Skin of body (tissue), 1 donor: ENCODE measurements at regions not wholly inside any gene's neighbourhood (a gene's known extent, or its start where the extent isn't known, plus 50 kb on each side); places are given as distances from the start of the nearest gene placed in this dataset.
A peak's percentile ranks its signal among the peaks of the same experiment; 100 is the strongest.
"Not testable (repeated sequence)": the region's sequence is repeated elsewhere in the genome, so short reads cannot be mapped to it uniquely, and the experiment has no call there.

Experiments used
- DNase-seq: peaks from one replicate; lab custom pipeline; 2025; lab: John Stamatoyannopoulos, UW

DNA sequence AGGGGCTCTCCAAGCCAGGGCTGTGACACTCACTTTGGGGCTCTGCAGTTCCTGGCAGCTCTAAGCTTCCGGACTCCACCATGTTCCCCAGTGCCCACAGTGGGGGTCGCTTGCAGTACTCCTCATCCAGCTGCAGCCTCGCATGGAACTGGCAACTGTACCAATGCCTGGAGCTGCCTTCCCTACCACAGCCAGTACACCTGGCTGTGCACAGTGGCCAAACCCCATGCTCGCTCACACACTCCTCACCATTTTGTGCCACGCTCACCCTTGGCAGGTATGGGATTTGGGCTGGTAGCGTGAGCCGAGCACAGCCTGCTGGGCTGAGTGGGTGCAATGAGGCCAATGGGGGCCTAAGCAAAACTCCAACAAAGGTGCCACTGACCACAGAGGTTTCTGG lies 1369.9 kb downstream of the KCNT2 start:
- no peak for DNase-seq

DNA sequence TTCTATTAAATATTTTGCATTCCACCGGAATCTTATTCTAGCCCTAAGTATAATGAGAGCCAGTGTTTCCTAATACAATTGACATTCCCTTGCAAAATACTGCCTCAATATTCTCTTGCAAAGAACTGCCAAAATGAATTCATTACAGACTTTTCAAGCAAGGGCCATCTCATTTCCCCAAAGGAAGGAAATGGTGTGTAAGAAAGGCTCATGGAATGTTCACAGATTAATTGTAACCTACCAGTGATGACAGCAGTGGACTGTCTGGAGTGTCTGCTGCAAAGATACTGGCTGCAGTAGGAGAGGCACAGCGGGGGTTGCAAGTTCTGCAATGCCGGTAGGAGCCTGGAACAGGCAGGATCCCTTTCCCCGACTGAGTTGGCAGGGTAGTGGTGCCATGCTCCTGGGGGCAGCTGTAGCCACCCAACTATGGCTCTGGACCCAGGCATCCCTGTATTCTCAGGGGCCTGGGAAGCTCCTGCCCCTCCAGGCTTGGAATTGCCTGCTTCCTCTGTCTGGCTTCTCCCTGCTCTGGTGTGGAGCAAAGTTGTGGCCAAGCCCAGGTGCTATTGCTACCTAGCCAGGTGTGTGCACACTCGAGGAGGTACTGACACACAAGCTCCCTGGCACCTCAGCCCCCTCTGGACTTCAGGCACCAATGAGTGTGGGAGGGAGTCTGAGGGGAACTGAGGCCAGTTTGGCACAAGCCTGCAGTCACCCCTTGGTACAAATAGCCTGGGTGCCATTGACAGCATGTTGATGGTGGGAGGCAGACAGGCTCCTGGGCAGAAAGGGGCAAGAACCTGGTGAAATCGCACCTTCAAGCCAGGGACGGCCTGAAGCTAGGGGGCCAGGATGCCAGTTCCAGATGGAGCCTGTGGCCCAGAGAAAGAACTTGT lies 1371.0 kb downstream of the KCNT2 start:
- DNase-seq, result peak; percentile 45

DNA sequence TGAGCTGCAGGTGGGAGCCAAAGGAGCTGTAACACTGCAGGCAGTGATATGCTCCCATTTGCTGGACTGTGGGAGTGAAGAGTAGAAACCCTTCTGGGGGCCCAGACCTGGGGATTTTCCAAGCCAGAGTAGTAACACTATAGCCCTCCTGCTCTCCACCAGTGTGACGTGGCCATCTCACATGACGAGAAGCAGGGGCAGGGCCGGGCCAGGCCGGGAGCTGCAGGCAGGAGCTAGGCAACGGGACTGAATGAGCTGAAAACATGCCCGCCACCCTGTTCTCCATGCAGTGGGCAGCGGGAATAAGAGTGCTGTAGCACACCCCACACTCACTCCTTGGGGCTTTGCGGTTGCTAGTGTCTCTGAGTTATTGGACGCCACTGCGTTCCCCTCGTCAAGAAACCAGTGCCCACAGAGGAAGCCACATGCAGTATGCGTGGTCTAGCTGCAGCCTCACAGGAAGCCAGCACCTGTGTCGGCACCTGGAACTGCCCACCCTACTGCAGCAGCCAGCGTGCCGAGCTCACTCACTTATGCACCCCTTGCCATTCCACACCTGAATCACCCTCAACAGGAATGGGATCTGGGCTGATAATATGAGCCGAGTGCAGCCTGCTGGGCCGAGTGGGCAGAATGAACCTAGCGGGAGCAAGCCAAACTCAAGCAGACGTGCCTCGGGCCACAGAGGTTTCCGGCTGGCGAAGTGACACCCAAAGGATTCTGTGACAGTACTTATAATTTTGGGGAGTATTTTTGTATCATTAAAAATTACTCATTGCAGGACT lies 1389.6 kb downstream of the KCNT2 start:
- DNase-seq, result no peak

DNA sequence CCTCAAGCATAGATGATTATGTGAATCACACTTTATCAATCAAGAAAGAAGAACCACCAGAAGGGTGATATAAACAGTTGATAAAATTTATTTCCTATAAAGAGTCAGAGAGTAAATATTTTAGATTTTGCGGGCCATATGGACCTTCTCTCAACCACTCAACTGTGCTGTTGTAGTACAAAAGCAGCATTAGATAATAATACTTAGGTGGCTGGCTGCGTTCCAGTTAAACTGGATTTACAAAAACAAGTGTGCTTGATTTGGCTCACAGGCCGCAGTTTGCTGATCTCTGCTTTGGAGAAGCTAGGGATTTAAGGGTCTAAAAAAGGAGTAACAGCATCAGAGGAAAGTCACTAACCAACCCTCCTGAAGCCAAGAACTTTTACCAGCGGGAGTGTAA lies 1406.0 kb downstream of the KCNT2 start:
- no peak for DNase-seq

DNA sequence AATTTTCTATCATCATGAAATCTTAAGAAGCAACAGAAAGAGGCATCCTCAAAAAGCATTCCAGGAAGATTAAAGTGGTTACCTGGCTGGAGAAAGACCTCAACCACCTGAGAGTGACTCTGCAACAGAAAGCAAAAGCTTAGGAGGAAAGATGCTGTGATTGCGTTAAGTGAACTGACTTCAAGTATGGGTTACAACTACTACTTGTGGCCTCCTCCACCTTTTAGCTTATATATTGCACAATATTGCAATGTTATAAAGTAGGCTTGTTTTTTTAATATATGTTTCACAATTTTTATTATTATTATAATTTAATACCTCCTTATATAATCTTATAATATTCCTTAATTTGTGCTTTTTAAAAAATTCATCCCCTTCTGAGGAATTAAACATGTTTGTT lies 1407.5 kb downstream of the KCNT2 start:
- DNase-seq, result no peak

DNA sequence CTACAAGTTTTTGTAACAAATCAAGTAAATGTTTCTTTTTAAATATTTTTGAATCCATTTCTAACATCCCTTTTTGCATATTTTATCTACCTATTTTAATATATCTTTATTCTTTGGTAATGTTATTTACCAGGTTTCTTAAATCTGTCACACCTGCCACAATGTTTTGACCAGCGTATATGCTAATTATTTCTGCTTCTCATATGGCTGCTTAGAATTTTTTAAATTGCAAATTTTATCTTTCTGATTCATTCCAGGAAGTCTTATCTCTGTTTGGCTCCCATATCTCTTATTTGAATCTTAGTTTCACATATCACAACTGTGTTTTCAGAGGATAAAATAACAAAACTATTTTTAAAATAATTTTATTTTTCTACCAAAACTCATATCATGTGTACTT lies 1411.1 kb downstream of the KCNT2 start:
- no peak for DNase-seq

DNA sequence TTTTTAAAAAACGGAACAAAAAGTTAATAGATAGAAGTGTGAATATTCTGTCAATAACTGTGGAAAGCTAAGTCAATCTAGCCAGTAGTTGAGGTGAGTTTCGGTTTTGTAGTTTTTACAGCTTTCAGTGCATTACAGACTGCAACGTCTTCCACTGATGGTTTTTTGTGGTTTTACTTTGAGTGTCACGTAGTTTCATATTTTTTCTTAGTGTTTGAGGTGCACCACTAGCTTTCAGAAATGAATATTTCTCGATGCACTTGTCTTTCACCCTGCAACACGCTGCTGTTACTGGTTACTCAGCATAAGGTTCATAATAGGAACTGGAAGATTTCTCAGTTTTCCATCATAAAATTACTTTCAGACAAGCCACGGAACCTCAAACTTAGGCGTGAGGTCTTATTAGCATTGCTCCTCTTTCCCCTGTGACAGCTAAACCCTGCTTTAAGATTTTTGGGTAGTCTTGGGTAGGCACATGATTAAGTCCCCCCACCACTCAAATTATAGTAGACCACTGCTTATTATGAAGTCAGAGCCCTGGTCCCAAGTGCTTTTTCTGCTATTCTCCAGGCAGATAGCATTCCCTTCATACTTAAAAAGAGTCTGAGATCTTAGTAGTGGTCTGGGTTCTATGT lies 1412.7 kb downstream of the KCNT2 start:
- no peak for DNase-seq

DNA sequence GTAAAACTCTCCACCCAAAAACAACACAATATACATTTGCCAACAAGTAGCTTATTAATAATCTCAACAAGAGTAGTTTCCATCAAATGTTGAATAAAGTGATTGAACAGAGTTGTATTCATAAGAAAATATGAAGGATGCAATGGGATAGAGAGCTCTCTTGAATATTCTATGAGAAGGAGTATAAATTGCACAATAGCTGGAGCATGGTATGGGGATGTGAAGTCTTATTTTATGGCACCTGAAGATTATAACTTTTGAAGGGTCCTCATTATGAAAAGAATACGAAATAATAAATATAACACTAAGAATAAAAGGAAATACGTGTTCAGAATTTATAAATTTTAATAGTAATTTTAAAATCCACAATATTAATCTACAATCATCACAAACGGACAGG lies 1415.1 kb downstream of the KCNT2 start:
- no peak for DNase-seq

DNA sequence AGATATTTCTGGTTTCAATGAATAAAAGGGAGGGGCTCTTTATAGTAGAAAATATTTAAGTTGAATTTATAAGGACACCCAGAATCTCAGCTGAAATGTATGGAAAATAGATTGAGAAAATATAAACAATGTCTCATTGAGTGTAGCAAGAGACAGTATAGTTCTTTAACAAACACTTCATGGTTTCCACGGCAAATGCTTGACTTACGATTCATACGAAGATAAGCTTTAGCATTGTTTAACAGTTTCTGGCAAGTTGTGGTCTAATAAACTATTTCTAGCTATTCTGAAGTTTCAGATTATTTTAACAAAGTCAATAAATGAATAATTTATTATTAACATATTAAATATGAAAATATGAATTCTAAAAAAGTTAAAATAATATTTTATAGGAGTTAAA lies 1419.4 kb downstream of the KCNT2 start:
- DNase-seq, result no peak

DNA sequence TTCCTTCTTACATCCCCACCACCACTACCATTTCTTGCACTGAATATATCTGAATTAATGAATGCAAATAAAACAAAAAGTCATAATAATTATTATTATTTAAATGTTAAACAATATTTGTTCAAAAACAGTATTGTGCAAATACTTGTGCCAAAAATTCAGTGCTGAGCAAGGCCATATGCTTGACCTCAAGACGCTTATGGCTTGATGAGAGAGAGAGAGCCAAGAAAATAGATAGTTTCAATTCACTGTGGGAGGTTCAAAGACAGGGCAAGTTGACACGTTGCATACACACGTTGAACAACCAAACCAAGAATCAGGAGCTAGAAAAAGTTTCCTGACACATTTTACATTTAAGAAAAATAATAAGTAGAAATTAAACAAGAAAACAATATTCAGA lies 1421.7 kb downstream of the KCNT2 start:
- DNase-seq, result no peak

DNA sequence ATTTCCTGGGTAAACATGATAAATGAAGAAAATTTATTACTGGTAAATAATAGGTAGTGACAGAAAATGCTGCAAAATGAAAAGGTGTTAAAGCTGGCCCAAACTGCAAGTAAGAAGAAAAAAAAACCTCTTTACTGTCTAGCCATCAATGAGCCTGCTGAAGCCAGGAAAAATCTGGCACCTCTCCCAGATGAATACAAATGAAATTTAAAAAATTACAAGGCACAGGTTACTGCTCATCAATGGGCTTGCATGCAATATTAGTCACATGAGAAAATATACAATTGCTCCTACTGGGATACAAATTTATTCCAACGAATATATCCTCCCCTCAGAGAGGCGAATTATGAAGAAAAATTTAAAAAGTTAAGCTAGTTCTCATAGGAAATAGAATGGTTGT lies 1422.5 kb downstream of the KCNT2 start:
- no peak for DNase-seq

DNA sequence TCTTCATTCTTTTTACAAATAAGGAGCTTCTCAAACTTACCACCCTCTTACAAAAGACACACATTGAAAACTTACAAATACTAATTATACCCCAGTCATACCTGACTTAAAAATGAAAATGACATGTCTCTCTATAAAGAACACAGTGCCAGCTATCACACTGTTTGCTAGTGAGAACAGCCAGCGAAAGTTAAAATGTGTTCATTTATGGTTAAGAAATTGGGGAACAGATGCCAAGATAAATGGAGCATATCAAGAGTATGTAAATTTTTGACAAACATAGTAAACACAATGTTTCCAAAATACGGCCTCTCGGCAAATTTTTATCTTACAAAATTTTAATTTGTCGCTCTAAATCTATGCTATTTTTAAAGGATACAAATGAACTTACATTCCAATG lies 1422.9 kb downstream of the KCNT2 start:
- DNase-seq, result no peak

DNA sequence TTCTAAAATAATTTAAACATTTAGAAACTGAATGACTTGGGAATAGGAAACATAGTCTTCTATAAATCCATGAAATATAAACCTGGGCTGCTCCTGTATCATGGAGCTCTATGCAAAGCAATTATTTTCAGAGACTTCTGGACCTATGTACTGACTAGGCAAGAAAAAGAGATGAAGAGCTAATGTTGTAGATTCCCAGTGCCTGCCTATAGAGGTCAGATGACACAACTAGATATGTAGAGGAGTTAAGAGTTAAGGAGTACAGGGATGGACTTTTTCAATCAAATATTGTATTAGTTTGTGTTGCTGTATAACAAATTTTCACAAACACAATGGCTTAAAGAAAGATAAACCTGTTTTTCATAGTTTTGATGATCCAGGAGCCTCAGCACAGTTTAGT lies 1434.5 kb downstream of the KCNT2 start:
- DNase-seq, result no peak

DNA sequence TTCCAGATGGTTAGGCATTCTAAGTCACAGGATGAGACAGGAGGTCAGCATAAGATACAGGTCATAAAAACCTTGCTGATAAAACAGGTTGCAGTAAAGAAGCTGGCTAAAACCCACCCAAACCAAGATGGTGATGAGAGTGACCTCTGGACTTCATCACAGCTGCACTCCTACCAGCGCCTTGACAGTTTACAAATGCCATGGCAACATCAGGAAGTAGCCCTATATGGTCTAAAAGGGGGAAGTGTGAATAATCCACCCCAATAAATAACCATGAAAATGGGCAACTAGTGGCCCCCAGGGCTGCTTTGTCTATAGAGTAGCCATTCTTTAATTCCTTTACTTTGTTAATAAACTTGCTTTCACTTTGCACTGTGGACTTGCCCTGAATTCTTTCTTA lies 1448.4 kb downstream of the KCNT2 start:
- not testable (repeated sequence) for DNase-seq

DNA sequence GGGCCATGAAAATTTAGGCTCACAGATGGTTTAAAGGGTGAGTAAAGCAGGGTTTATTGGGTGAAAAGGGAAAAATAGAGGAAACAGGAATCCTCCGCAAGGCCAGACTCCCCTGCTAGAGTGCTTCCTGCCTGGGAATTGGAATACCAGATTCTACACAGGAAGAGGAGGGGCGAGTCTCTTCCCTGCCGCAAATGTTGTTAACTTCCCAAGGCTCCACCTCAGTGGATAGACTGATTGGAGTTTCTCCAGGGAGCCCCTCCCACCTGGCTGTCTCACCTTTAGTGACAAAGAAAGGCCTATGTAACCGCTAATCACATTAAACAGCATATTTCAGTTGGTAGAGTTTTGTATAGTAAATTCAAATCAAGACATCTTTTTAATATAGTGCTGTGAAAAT lies 1450.1 kb downstream of the KCNT2 start:
- DNase-seq, result no peak

DNA sequence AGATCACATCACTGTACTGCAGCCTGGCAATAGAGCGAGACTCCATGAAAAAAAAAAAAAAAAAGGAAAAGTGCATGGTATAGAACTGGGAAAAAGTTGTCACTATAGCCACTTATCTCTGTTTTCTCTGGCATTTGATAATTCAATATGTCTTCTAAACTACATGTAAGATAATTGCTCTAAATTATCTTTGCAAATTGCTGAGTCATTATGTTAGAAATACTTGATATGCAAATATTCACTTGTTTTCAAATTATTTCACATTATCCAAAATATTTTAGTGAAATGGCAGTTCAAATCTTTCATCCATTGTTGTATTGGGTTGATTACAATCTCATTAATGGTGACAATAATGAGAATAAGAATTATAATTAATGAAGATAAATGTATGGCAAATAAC lies 1455.1 kb downstream of the KCNT2 start:
- DNase-seq, result no peak

DNA sequence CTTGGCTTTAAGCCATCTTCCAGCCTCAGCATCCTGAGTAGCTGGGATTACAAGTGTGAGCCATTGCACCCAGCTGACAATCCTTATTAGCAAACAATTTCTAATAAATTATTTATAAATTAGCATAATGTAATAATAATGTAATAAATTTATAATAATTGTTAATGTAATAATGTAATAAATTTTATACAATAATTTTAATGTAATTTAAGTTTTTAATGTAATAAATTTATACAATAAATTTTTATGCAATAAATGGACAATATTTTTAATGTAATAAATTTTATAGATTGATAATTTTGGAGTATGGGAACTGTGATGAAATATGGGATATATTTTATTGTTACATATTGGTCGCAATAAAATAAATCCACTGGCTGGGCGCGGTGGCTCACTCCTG lies 1457.5 kb downstream of the KCNT2 start:
- no peak for DNase-seq

DNA sequence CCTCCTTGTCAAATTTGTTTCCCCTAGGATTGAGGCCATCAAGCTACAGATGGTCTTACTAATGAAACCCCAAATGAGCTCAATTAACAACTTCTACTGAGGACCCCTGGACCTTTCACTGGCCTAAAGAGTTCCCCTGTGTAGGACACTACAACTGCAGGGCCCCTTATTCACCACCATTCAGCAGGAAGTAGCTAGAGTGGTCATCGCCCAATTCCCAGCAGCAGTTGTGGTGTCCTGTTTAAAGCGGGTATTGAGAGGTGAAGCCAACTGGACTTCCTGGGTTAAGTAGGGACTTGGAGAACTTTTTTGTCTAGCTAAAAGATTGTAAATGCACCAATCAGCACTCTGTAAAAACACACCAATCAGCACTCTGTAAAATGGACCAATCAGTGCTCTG lies 1466.9 kb downstream of the KCNT2 start:
- DNase-seq, result no peak

DNA sequence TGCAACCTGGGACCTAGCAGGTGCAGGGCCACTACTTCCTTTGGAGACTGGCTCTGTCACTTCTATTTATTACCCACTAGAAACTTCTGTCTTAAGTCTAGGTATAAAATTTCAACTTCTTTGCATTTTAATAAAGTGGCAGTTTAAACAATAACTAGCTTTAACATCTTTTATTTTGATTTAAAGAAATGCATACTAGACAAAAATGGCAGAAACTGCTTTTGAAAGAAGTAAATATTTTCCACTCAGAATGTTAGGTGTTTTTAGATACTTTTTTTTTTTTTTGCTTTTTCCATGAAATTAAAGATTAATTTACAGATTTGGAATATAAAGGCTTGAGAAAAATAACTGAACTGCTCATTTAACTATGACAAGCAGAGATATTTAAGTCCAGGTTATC lies 1477.6 kb downstream of the KCNT2 start:
- DNase-seq, result no peak

DNA sequence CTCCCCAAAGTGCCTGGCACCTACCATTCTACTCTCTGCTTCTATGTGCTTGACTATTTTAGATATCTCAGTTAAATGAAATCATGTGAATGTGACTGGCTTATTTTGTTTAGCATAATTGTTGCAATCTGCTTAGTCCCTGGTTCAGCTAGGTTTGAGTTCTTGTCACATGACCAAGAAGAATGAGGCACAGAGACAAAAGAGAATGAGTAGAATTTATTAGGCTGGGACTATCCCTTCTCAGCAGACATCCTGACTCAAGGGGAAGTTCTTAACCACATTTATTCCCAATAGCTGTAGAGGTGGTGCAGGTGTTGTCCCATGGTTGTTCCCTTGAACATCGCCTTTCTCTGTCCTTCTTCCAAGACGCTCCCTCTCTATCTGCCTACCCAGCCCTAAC lies 1485.7 kb downstream of the KCNT2 start:
- DNase-seq, result no peak

DNA sequence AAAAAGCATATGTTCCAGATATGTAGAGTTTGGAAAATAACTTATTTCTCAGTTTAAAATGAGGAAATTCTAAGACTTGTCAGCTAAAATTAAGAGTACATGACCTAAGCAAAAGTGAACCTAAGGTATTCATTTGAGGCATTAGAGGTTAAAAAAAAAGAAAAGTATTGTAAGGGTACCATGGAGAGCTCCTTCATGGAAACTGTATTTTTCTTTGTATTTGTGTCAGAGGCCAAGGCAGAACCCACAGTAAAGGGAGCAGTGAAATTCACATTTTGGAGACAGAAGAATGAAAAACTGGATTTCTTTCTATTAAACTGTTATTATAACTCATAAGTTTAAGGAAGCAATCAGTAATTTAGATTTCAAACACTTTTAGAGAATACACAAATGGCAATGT lies 1494.8 kb downstream of the KCNT2 start:
- DNase-seq, result no peak

DNA sequence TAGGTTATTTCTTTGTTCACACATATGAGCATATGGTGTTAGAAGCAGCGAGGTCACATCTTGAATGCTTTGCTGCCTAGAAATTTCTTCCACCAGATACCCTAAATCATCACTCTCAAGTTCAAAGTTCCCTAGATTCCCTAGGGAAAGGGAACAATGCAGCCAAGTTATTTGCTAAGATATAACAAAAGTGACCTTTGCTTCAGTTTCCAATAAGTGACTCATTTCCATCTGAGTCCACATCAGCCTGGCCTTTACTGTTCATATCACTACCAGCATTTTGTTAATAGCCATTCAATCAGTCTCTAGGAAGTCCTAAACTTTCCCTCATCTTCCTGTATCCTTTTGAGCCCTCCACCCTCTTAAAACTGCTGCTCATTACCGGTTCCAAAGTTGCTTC lies 1502.5 kb downstream of the KCNT2 start:
- DNase-seq, result no peak
